Activated CD4-positive, alpha-beta memory T cell treated with anti-CD3 and anti-CD28 coated beads for 36 hours (primary cell): ENCODE measurements at regions not wholly inside any gene's neighbourhood (a gene's known extent, or its start where the extent isn't known, plus 50 kb on each side); places are given as distances from the start of the nearest gene placed in this dataset.

ENCODE experiments used
- CTCF ChIA-PET: fragments of 350-600 bp; sonication (Branson Sonifier 250); formaldehyde crosslinking; loops from one replicate; lab custom pipeline; 2021; ENCODE audit warnings: antibody characterized with exemption, inconsistent platforms; lab: Charles Lee
- POLR2A ChIA-PET: fragments of 350-600 bp; sonication (Branson Sonifier 250); formaldehyde crosslinking; loops from one replicate; lab custom pipeline; 2021; ENCODE audit warnings: antibody characterized with exemption; lab: Charles Lee
- DNase-seq: peaks from one replicate; pipeline ENCODE4 v3.0.0-alpha.2; 2020
- H3K27ac Mint-ChIP-seq: one replicate; pipeline ENCODE4 v1.8.0; 2021; ENCODE audit warnings: mixed read lengths
- H3K27me3 Mint-ChIP-seq: one replicate; pipeline ENCODE4 v1.8.0; 2021; ENCODE audit warnings: mixed read lengths
- H3K36me3 Mint-ChIP-seq: one replicate; pipeline ENCODE4 v1.8.0; 2021; ENCODE audit warnings: mixed read lengths
- H3K4me1 Mint-ChIP-seq: one replicate; pipeline ENCODE4 v1.8.0; 2021; ENCODE audit warnings: low read depth, mixed read lengths
- H3K4me3 Mint-ChIP-seq: one replicate; pipeline ENCODE4 v1.8.0; 2021; ENCODE audit warnings: mild to moderate bottlenecking, mixed read lengths
- H3K9me3 Mint-ChIP-seq: one replicate; pipeline ENCODE4 v1.8.0; 2021; ENCODE audit warnings: mixed read lengths
- intact Hi-C: fragments of 100-400 bp; cut with micrococcal nuclease; formaldehyde crosslinking; loops from one replicate; pipeline ENCODE4 v1.15.1; 2023

GRCh38 chr9:10674586-10674985, 61.8 kb upstream of the PTPRD start:
- H3K36me3 Mint-ChIP-seq: no peaks in the 10 kb centered on the region
- intact Hi-C loops: no loop called here
- H3K9me3 Mint-ChIP-seq: peaks cover 24% of the 10 kb centered on the region
- H3K4me1 Mint-ChIP-seq: no peaks in the 10 kb centered on the region
- H3K27ac Mint-ChIP-seq: no peak overlapping the region
- DNase-seq: no peak
- no peak overlapping the region for H3K4me3 Mint-ChIP-seq
- no peaks in the 10 kb centered on the region for H3K27me3 Mint-ChIP-seq
- ChIA-PET CTCF (no interaction called here), POLR2A (no interaction called here)

- intact Hi-C loops: no loop called here
- Mint-ChIP-seq H3K4me1 (no peaks in the 10 kb centered on the region), H3K27ac (no peak overlapping the region), H3K27me3 (no peaks in the 10 kb centered on the region), H3K9me3 (peaks cover 27% of the 10 kb centered on the region), H3K4me3 (no peak overlapping the region), H3K36me3 (no peaks in the 10 kb centered on the region)
- ChIA-PET POLR2A (no interaction called here), CTCF (no interaction called here)
- no peak for DNase-seq
These were observed 65.2 kb upstream of the PTPRD start for GRCh38 chr9:10678010-10678409.

GRCh38 chr9:10678790-10679189, 66.0 kb upstream of the PTPRD start:
- Mint-ChIP-seq H3K4me1 (no peaks in the 10 kb centered on the region), H3K9me3 (peaks cover 25% of the 10 kb centered on the region), H3K27me3 (no peaks in the 10 kb centered on the region), H3K4me3 (no peak overlapping the region), H3K27ac (no peak overlapping the region), H3K36me3 (no peaks in the 10 kb centered on the region)
- intact Hi-C loops: no loop called here
- no peak for DNase-seq
- ChIA-PET CTCF (no interaction called here), POLR2A (no interaction called here)

DNA sequence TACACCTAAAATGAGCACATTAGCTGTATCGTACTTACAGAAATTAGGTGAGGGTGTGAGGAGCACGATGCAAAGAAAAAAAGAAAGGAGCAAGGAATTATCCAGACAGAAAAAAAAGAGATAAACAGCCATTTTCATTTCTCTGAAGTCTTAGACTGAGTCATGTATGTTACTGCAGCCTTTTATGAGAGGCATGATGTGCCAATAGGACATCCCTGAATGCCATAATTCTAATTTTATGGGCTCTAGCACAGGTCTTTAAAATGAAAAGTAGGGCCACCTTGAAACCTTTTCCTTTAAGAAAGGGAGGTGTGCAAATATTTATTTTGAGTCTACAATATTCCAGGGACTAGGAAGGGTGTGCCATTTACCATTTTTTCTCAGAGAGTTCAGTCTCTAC, 74.1 kb upstream of the PTPRD start:
- no peaks in the 10 kb centered on the region for H3K4me1 Mint-ChIP-seq
- ChIA-PET CTCF (no interaction called here), POLR2A (no interaction called here)
- H3K27me3 Mint-ChIP-seq: no peaks in the 10 kb centered on the region
- H3K9me3 Mint-ChIP-seq: peaks cover 28% of the 10 kb centered on the region
- no peak overlapping the region for H3K27ac Mint-ChIP-seq
- no peaks in the 10 kb centered on the region for H3K36me3 Mint-ChIP-seq
- intact Hi-C loops: no loop called here
- no peak overlapping the region for H3K4me3 Mint-ChIP-seq
- DNase-seq: no peak

DNA sequence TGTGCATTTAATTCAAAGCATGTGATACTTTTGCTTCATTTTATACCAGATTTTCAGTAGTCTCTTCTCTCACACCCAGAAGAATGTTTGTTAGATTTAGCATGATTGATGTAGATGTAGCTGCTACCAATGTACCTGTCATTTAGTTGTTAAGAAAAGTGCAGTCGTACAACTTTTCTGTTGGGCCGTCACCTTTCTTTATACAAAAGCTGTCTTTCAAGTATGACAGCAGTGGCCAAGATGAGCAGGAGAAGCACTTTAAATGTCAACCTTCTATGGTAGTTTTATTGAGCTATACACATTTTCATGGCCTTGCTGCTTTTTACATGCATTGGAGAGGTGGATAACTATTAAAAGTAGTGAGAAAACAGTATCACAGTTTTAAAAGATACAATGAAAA, 77.7 kb upstream of the PTPRD start:
- Mint-ChIP-seq H3K4me1 (no peaks in the 10 kb centered on the region), H3K9me3 (peaks cover 22% of the 10 kb centered on the region), H3K27ac (no peak overlapping the region), H3K27me3 (no peaks in the 10 kb centered on the region), H3K36me3 (no peaks in the 10 kb centered on the region), H3K4me3 (no peak overlapping the region)
- ChIA-PET CTCF (no interaction called here), POLR2A (no interaction called here)
- intact Hi-C loops: no loop called here
- DNase-seq: no peak

- Mint-ChIP-seq H3K4me3 (no peak overlapping the region), H3K27me3 (no peaks in the 10 kb centered on the region), H3K9me3 (peaks cover 25% of the 10 kb centered on the region), H3K4me1 (no peaks in the 10 kb centered on the region), H3K36me3 (no peaks in the 10 kb centered on the region), H3K27ac (no peak overlapping the region)
- POLR2A ChIA-PET: no interaction called here
- CTCF ChIA-PET: no interaction called here
- intact Hi-C loops: no loop called here
- DNase-seq: no peak
These were observed 84.2 kb upstream of the PTPRD start for GRCh38 chr9:10697044-10697443.

GRCh38 chr9:10700291-10700690, 87.5 kb upstream of the PTPRD start:
- CTCF ChIA-PET: no interaction called here
- intact Hi-C loops: no loop called here
- no peaks in the 10 kb centered on the region for H3K4me1 Mint-ChIP-seq
- no peaks in the 10 kb centered on the region for H3K27me3 Mint-ChIP-seq
- no peaks in the 10 kb centered on the region for H3K36me3 Mint-ChIP-seq
- POLR2A ChIA-PET: no interaction called here
- DNase-seq: no peak
- no peak overlapping the region for H3K4me3 Mint-ChIP-seq
- H3K27ac Mint-ChIP-seq: no peak overlapping the region
- peaks cover 32% of the 10 kb centered on the region for H3K9me3 Mint-ChIP-seq

DNA sequence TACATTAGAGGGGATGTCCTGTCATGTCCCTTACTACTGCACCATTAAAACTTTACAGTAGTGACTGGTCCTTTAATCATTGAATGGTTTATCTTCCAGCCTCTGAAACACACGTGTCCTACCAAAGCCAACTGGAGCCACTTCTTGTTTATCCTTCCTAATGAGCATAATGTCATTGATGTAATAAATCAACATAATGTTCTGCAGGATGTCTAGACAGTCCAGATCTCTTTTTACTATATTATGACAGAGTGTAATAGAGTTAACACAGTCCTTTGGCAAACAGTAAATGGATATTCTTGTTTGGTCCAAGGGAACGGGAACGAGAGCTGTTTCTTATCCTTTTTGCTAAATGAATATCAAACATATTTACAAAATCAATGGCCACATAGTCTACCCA, 88.1 kb upstream of the PTPRD start:
- Mint-ChIP-seq H3K4me3 (no peak overlapping the region), H3K27me3 (no peaks in the 10 kb centered on the region), H3K4me1 (no peaks in the 10 kb centered on the region), H3K27ac (no peak overlapping the region), H3K36me3 (no peaks in the 10 kb centered on the region), H3K9me3 (peaks cover 36% of the 10 kb centered on the region)
- ChIA-PET CTCF (no interaction called here), POLR2A (no interaction called here)
- no peak for DNase-seq
- intact Hi-C loops: no loop called here

- H3K4me3 Mint-ChIP-seq: no peak overlapping the region
- H3K9me3 Mint-ChIP-seq: peaks cover 33% of the 10 kb centered on the region
- no peaks in the 10 kb centered on the region for H3K4me1 Mint-ChIP-seq
- POLR2A ChIA-PET: no interaction called here
- H3K27me3 Mint-ChIP-seq: no peaks in the 10 kb centered on the region
- no peak overlapping the region for H3K27ac Mint-ChIP-seq
- CTCF ChIA-PET: no interaction called here
- DNase-seq: no peak
- H3K36me3 Mint-ChIP-seq: no peaks in the 10 kb centered on the region
- intact Hi-C loops: no loop called here
These were observed 89.1 kb upstream of the PTPRD start for GRCh38 chr9:10701906-10702305.

GRCh38 chr9:10703139-10703538, 90.3 kb upstream of the PTPRD start:
- Mint-ChIP-seq H3K36me3 (no peaks in the 10 kb centered on the region), H3K9me3 (peaks cover 31% of the 10 kb centered on the region), H3K4me1 (no peaks in the 10 kb centered on the region), H3K27me3 (no peaks in the 10 kb centered on the region), H3K27ac (no peak overlapping the region), H3K4me3 (no peak overlapping the region)
- POLR2A ChIA-PET: no interaction called here
- intact Hi-C loops: no loop called here
- DNase-seq: no peak
- CTCF ChIA-PET: no interaction called here

GRCh38 chr9:10704720-10705119, 91.9 kb upstream of the PTPRD start:
- CTCF ChIA-PET: no interaction called here
- Mint-ChIP-seq H3K4me1 (no peaks in the 10 kb centered on the region), H3K9me3 (peaks cover 30% of the 10 kb centered on the region), H3K36me3 (no peaks in the 10 kb centered on the region), H3K4me3 (no peak overlapping the region), H3K27me3 (no peaks in the 10 kb centered on the region), H3K27ac (no peak overlapping the region)
- DNase-seq: no peak
- intact Hi-C loops: no loop called here
- POLR2A ChIA-PET: no interaction called here

DNA sequence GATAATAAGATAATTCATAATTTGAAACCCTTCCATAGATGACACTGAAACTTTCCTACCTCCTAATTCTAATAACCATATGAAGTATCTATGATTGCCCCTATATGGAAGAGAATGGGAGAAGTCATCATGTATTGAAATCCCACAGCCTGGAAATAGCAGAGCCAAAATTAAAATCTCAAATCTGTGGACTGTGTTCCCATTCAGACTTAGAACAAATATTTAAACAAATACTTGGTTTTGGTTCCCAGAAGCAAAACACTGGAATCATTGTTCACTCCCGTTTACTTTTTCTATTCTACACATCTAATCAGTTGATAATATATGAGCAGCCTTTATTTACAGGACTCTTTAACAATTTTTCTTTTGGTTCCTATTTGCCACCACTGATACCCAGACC, 92.6 kb upstream of the PTPRD start:
- H3K9me3 Mint-ChIP-seq: peaks cover 25% of the 10 kb centered on the region
- no peaks in the 10 kb centered on the region for H3K36me3 Mint-ChIP-seq
- DNase-seq: no peak
- H3K4me3 Mint-ChIP-seq: no peak overlapping the region
- no peak overlapping the region for H3K27ac Mint-ChIP-seq
- no peaks in the 10 kb centered on the region for H3K27me3 Mint-ChIP-seq
- intact Hi-C loops: no loop called here
- CTCF ChIA-PET: no interaction called here
- POLR2A ChIA-PET: no interaction called here
- no peaks in the 10 kb centered on the region for H3K4me1 Mint-ChIP-seq

- ChIA-PET CTCF (no interaction called here), POLR2A (no interaction called here)
- Mint-ChIP-seq H3K27me3 (no peaks in the 10 kb centered on the region), H3K4me3 (no peak overlapping the region), H3K36me3 (no peaks in the 10 kb centered on the region), H3K27ac (no peak overlapping the region), H3K9me3 (peaks cover 26% of the 10 kb centered on the region), H3K4me1 (no peaks in the 10 kb centered on the region)
- no peak for DNase-seq
- intact Hi-C loops: no loop called here
These were observed 94.0 kb upstream of the PTPRD start for GRCh38 chr9:10706788-10707187.

DNA sequence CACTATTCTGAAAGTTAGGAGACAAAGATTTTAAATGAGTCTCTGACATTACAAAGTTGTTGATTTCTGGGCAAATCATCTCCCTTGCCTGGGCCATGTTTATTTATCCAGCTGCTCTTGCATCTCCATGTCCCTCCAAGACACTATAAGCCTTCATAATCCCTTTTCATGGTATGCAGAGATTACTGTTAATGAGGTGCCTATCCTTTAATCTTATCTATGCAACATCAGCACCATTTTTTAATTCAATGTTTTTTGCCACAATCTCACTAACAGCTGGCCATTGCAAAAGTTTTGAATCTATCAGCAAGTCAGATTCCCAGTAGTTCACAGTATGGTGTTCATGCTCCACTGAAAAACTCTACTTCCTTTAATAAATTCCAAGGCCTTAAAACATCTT, 108.5 kb upstream of the PTPRD start:
- DNase-seq: no peak
- no peaks in the 10 kb centered on the region for H3K36me3 Mint-ChIP-seq
- H3K4me1 Mint-ChIP-seq: no peaks in the 10 kb centered on the region
- H3K9me3 Mint-ChIP-seq: peaks cover 26% of the 10 kb centered on the region
- no peaks in the 10 kb centered on the region for H3K27me3 Mint-ChIP-seq
- no peak overlapping the region for H3K4me3 Mint-ChIP-seq
- ChIA-PET CTCF (no interaction called here), POLR2A (no interaction called here)
- intact Hi-C loops: no loop called here
- no peak overlapping the region for H3K27ac Mint-ChIP-seq
